ENCODE measurements at regions not wholly inside any gene's neighbourhood (a gene's known extent, or its start where the extent isn't known, plus 50 kb on each side); places are given as distances from the start of the nearest gene placed in this dataset.
A peak's percentile ranks its signal among the peaks of the same experiment; 100 is the strongest.

- ATAC-seq (replicated peaks) = no peak
- no peaks in the 10 kb centered on the region for H3K9me3 Mint-ChIP-seq
- peaks cover 0 to 2% of the 10 kb centered on the region in 2 donors for H3K4me1 Mint-ChIP-seq
- DNase-seq = no peak
- no peaks in the 10 kb centered on the region for H3K36me3 Mint-ChIP-seq
- H3K4me3 Mint-ChIP-seq = no peak overlapping the region
- H3K27me3 Mint-ChIP-seq = no peaks in the 10 kb centered on the region
- no peak overlapping the region for H3K27ac Mint-ChIP-seq
Observed at GRCh38 chr4:98210281-98210680, 50.9 kb upstream of the RAP1GDS1 start.

DNA sequence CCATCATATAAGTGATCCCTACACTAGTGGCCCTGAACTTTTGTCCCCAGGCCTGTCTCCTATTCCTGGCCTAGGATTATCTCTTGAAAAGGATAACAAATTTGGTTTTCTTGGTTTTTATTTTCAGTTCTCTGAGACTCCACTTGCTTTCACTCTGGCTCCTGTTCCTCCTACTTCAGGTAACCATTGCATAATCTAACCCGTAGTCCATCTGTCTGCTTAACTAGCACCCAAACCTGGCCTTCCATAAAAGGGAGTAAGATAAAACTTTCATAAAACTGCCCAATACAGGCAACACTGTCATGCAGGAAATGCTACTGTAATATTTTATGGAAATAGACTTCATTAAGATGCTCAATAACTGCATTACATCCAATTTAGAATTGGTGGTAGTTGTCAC is 52.1 kb upstream of the RAP1GDS1 start:
- ATAC-seq (replicated peaks) = no peak
- H3K4me3 Mint-ChIP-seq = no peak overlapping the region
- H3K27me3 Mint-ChIP-seq = no peaks in the 10 kb centered on the region
- H3K27ac Mint-ChIP-seq = no peak overlapping the region
- no peaks in the 10 kb centered on the region for H3K9me3 Mint-ChIP-seq
- H3K36me3 Mint-ChIP-seq = no peaks in the 10 kb centered on the region
- DNase-seq = no peak
- peaks cover 0 to 2% of the 10 kb centered on the region in 2 donors for H3K4me1 Mint-ChIP-seq

DNA sequence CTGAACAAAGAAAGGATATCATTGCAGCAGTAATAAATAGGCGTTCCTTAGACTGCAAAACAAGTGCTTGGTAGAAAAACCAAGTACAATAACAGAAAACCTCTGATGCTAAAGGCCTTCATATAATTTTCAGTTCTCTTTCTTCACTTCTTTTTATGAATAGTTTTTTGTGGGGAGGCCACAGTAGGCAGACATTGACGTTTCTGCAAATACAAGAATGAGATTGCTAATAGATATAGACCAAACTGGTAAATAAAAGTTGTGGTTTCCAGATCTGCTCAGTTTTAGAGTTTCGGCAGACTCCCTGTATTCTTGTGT is 57.0 kb upstream of the RAP1GDS1 start:
- ATAC-seq (replicated peaks) (peak; percentile 75 to 81), DNase-seq (peak; percentile 13)
- H3K27me3 Mint-ChIP-seq = no peaks in the 10 kb centered on the region
- H3K36me3 Mint-ChIP-seq = peaks cover 0 to 5% of the 10 kb centered on the region in 2 donors
- H3K27ac Mint-ChIP-seq = peak overlapping the region; percentile 91
- H3K4me1 Mint-ChIP-seq = peaks cover 15 to 26% of the 10 kb centered on the region in 2 donors
- H3K4me3 Mint-ChIP-seq = peak overlapping the region; percentile 74 to 81
- peaks cover 4% of the 10 kb centered on the region in 2 donors for H3K9me3 Mint-ChIP-seq

- Mint-ChIP-seq H3K27ac (peak overlapping the region; percentile 91), H3K4me3 (peak overlapping the region; percentile 74 to 81), H3K4me1 (peaks cover 15 to 26% of the 10 kb centered on the region in 2 donors), H3K27me3 (no peaks in the 10 kb centered on the region), H3K36me3 (peaks cover 0 to 5% of the 10 kb centered on the region in 2 donors), H3K9me3 (peaks cover 4% of the 10 kb centered on the region in 2 donors)
- peak; percentile 55 for DNase-seq
- peak; percentile 83 to 84 for ATAC-seq (replicated peaks)
Observed at GRCh38 chr4:98203332-98204235, 57.6 kb upstream of the RAP1GDS1 start.

- H3K27ac Mint-ChIP-seq = peak overlapping the region; percentile 91
- peaks cover 4 to 6% of the 10 kb centered on the region in 2 donors for H3K9me3 Mint-ChIP-seq
- DNase-seq (no peak), ATAC-seq (replicated peaks) (no peak)
- H3K27me3 Mint-ChIP-seq = no peaks in the 10 kb centered on the region
- peak overlapping the region; percentile 0 to 81 for H3K4me3 Mint-ChIP-seq
- peaks cover 15 to 26% of the 10 kb centered on the region in 2 donors for H3K4me1 Mint-ChIP-seq
- peaks cover 0 to 11% of the 10 kb centered on the region in 2 donors for H3K36me3 Mint-ChIP-seq
Observed at GRCh38 chr4:98202907-98203306, 58.3 kb upstream of the RAP1GDS1 start.

- Mint-ChIP-seq H3K36me3 (peaks cover 11 to 27% of the 10 kb centered on the region in 2 donors), H3K4me3 (no peak overlapping the region), H3K27me3 (no peaks in the 10 kb centered on the region), H3K27ac (no peak overlapping the region), H3K4me1 (peaks cover 13 to 26% of the 10 kb centered on the region in 2 donors), H3K9me3 (peaks cover 12 to 18% of the 10 kb centered on the region in 2 donors)
- ATAC-seq (replicated peaks) (no peak), DNase-seq (no peak)
Observed at GRCh38 chr4:98199247-98199646, 56.0 kb upstream of the STPG2 start.

- Mint-ChIP-seq H3K27me3 (no peaks in the 10 kb centered on the region), H3K9me3 (peaks cover 21 to 28% of the 10 kb centered on the region in 2 donors), H3K4me3 (no peak overlapping the region), H3K27ac (no peak overlapping the region), H3K4me1 (no peaks in the 10 kb centered on the region), H3K36me3 (peaks cover 24 to 28% of the 10 kb centered on the region in 2 donors)
- no peak for DNase-seq
- no peak for ATAC-seq (replicated peaks)
Observed at GRCh38 chr4:98195005-98195404, 51.7 kb upstream of the STPG2 start.

DNA sequence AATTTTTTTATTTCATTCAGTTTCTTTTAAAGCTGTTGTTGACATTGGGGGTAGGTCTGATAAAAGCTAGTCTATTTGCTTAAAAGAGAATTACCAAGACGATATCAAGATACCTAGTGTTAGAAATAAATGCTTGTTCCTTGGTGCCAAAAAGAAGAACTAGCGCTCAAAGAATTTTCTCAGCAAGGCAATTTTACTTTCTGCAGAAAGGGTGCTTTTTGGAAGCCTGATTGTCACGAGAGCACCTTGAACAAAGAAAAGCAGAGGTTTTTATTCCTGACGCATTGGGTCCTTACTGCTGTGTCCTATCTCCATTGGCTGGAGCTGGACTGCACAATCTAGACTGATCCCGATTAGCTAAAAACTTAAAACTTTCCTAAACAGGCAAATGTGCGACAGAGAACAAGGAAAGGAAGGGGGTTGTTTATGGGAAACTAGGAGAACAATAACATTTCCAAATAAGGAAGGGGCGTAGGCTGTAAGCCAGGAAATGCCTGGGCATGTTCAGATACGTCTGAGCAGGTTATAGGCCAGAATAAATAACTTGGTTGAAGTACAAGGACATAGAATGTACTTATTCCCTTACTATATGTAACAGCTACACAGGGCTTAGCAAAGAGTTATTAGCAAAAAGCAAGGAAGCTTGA is 50.3 kb upstream of the STPG2 start:
- Mint-ChIP-seq H3K4me1 (no peaks in the 10 kb centered on the region), H3K4me3 (no peak overlapping the region), H3K9me3 (peaks cover 21 to 30% of the 10 kb centered on the region in 2 donors), H3K36me3 (peaks cover 24 to 30% of the 10 kb centered on the region in 2 donors), H3K27me3 (no peaks in the 10 kb centered on the region), H3K27ac (no peak overlapping the region)
- DNase-seq = no peak
- no peak for ATAC-seq (replicated peaks)
